Tibial nerve (tissue), 4 donors: ENCODE measurements at regions not wholly inside any gene's neighbourhood (a gene's known extent, or its start where the extent isn't known, plus 50 kb on each side); places are given as distances from the start of the nearest gene placed in this dataset.

Experiments used
- EP300 ChIP-seq, 2 donors: sonication (generic); formaldehyde crosslinking; IDR thresholded peaks; one replicate each; pipeline ENCODE4 v1.6.1; 2017; ENCODE audit warnings: antibody characterized with exemption in 2 of 2, mild to moderate bottlenecking in 1 of 2
- POLR2A ChIP-seq, 2 donors: fragments of 450-650 bp; IDR thresholded peaks; one replicate each; pipeline ENCODE4 v1.6.1; 2017; ENCODE audit warnings: antibody characterized with exemption in 2 of 2, mild to moderate bottlenecking in 2 of 2, moderate library complexity in 2 of 2
- TF ChIP-seq, protein P1 (sequence below), 5 experiments: fragments of 200-600 bp in 3 of 5; fragments of 450-650 bp in 2 of 5; sonication (generic) in 3 of 5; IDR thresholded peaks; one replicate each; pipeline ENCODE4 v1.5.1; 2016 to 2019; ENCODE audit warnings: antibody characterized with exemption in 5 of 5, mild to moderate bottlenecking in 3 of 5, moderate library complexity in 2 of 5

DNA sequence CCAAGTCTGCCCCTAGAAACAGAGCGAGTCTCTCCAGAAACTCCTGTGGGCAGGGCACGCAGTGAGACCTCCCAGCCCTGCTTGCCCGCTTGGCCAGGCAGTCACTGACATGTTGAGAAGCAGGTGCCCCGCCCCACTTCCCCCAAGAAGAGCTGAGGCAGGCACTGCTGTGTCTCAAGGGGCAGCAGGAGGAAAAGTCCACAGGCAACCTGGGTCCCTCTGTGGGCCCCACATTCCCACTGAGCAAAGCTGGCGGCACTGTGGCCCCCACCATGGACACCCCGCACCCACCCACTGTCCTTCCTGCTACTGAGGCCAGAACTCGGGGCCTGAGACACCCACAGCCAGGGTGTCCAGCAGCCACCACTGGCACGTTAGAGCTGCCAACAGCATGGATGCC lies 137.3 kb upstream of the NKX1-1 start:
- TF ChIP-seq, protein P1, sequence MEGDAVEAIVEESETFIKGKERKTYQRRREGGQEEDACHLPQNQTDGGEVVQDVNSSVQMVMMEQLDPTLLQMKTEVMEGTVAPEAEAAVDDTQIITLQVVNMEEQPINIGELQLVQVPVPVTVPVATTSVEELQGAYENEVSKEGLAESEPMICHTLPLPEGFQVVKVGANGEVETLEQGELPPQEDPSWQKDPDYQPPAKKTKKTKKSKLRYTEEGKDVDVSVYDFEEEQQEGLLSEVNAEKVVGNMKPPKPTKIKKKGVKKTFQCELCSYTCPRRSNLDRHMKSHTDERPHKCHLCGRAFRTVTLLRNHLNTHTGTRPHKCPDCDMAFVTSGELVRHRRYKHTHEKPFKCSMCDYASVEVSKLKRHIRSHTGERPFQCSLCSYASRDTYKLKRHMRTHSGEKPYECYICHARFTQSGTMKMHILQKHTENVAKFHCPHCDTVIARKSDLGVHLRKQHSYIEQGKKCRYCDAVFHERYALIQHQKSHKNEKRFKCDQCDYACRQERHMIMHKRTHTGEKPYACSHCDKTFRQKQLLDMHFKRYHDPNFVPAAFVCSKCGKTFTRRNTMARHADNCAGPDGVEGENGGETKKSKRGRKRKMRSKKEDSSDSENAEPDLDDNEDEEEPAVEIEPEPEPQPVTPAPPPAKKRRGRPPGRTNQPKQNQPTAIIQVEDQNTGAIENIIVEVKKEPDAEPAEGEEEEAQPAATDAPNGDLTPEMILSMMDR (IDR thresholded peaks at IDR 0.05) = no peak
- TF ChIP-seq EP300 (IDR thresholded peaks at IDR 0.05) (no peak), POLR2A (IDR thresholded peaks at IDR 0.05) (no peak)
